ENCODE measurements at regions not wholly inside any gene's neighbourhood (a gene's known extent, or its start where the extent isn't known, plus 50 kb on each side); places are given as distances from the start of the nearest gene placed in this dataset.

GRCh38 chr13:40389081-40389641, 277.3 kb downstream of the FOXO1 start:
- H3K4me1 Mint-ChIP-seq: peaks cover 65% of the 10 kb centered on the region
- H3K27ac Mint-ChIP-seq (ENCODE audit: unreplicated experiment): no peak overlapping the region
- no peak for DNase-seq (ENCODE audit: low read depth, low spot score)
- peaks cover 19% of the 10 kb centered on the region for H3K27me3 Mint-ChIP-seq (ENCODE audit: low read depth)
- no peaks in the 10 kb centered on the region for H3K36me3 Mint-ChIP-seq (ENCODE audit: low read depth)
- H3K4me3 Mint-ChIP-seq: peak overlapping the region; percentile 31
- TF ChIP-seq CTCF (conservative IDR thresholded peaks at IDR 0.05): no peak
- H3K9me3 Mint-ChIP-seq: peaks cover 3% of the 10 kb centered on the region

GRCh38 chr13:40390401-40390916, 276.0 kb downstream of the FOXO1 start:
- H3K9me3 Mint-ChIP-seq: peaks cover 5% of the 10 kb centered on the region
- no peak for DNase-seq (ENCODE audit: low read depth, low spot score)
- H3K27me3 Mint-ChIP-seq (ENCODE audit: low read depth): peaks cover 19% of the 10 kb centered on the region
- H3K27ac Mint-ChIP-seq (ENCODE audit: unreplicated experiment): peak overlapping the region; percentile 2
- peaks cover 55% of the 10 kb centered on the region for H3K4me1 Mint-ChIP-seq
- peak overlapping the region; percentile 1 for H3K4me3 Mint-ChIP-seq
- no peak for TF ChIP-seq CTCF (conservative IDR thresholded peaks at IDR 0.05)
- peaks cover 4% of the 10 kb centered on the region for H3K36me3 Mint-ChIP-seq (ENCODE audit: low read depth)

GRCh38 chr13:40391788-40392187, 274.7 kb downstream of the FOXO1 start:
- Mint-ChIP-seq H3K27me3 (ENCODE audit: low read depth) (peaks cover 17% of the 10 kb centered on the region), H3K4me1 (peaks cover 47% of the 10 kb centered on the region), H3K9me3 (peaks cover 8% of the 10 kb centered on the region), H3K36me3 (ENCODE audit: low read depth) (peaks cover 11% of the 10 kb centered on the region), H3K4me3 (no peak overlapping the region), H3K27ac (ENCODE audit: unreplicated experiment) (peak overlapping the region; percentile 76)
- TF ChIP-seq CTCF (conservative IDR thresholded peaks at IDR 0.05): no peak
- DNase-seq (ENCODE audit: low read depth, low spot score): no peak

GRCh38 chr13:40394304-40394985, 272.0 kb downstream of the FOXO1 start:
- no peak for DNase-seq (ENCODE audit: low read depth, low spot score)
- Mint-ChIP-seq H3K9me3 (peaks cover 7% of the 10 kb centered on the region), H3K27ac (ENCODE audit: unreplicated experiment) (no peak overlapping the region), H3K4me1 (peaks cover 29% of the 10 kb centered on the region), H3K4me3 (no peak overlapping the region), H3K27me3 (ENCODE audit: low read depth) (peaks cover 6% of the 10 kb centered on the region), H3K36me3 (ENCODE audit: low read depth) (peaks cover 11% of the 10 kb centered on the region)
- TF ChIP-seq CTCF (conservative IDR thresholded peaks at IDR 0.05): no peak

GRCh38 chr13:40398065-40398464, 268.4 kb downstream of the FOXO1 start:
- Mint-ChIP-seq H3K4me1 (peaks cover 16% of the 10 kb centered on the region), H3K9me3 (peaks cover 7% of the 10 kb centered on the region), H3K4me3 (no peak overlapping the region), H3K27me3 (ENCODE audit: low read depth) (no peaks in the 10 kb centered on the region), H3K36me3 (ENCODE audit: low read depth) (peaks cover 11% of the 10 kb centered on the region), H3K27ac (ENCODE audit: unreplicated experiment) (no peak overlapping the region)
- no peak for DNase-seq (ENCODE audit: low read depth, low spot score)
- no peak for TF ChIP-seq CTCF (conservative IDR thresholded peaks at IDR 0.05)

Measured in neural crest cell (in vitro differentiated cells).